GM12878 (cell line): ENCODE measurements at regions not wholly inside any gene's neighbourhood (a gene's known extent, or its start where the extent isn't known, plus 50 kb on each side); places are given as distances from the start of the nearest gene placed in this dataset.

Source experiments
- CEBPB ChIP-seq, 2 experiments: fragments of 150-350 bp in 1 of 2; IDR thresholded peaks; 2 replicates each; pipeline ENCODE4 v1.6.1; 2012 to 2014; ENCODE audit warnings: low read depth in 2 of 2, low read length in 2 of 2, borderline replicate concordance in 1 of 2, inconsistent platforms in 1 of 2
- CREB1 ChIP-seq: IDR thresholded peaks from 2 replicates; pipeline ENCODE4 v1.6.1; 2012; ENCODE audit warnings: low read depth, mild to moderate bottlenecking, inconsistent platforms
- POLR2AphosphoS5 ChIP-seq: IDR thresholded peaks from 2 replicates; pipeline ENCODE4 v1.6.1; 2011; ENCODE audit warnings: mild to moderate bottlenecking, low read length, inconsistent platforms
- SMARCA5 ChIP-seq: fragments of 450-650 bp; IDR thresholded peaks from 2 replicates; pipeline ENCODE4 v1.6.1; 2017; ENCODE audit warnings: mild to moderate bottlenecking
- YBX1 ChIP-seq: fragments of 450-650 bp; IDR thresholded peaks from 2 replicates; pipeline ENCODE4 v1.6.1; 2016; ENCODE audit warnings: antibody characterized with exemption
- ZNF274 ChIP-seq: IDR thresholded peaks from one replicate; pipeline ENCODE4 v1.8.0; 2011; ENCODE audit not compliant: insufficient read length, insufficient read depth

GRCh38 chr22:48522271-48522670 is 1305.4 kb downstream of the BRD1 start:
- TF ChIP-seq SMARCA5: no peak
- TF ChIP-seq CREB1: no peak
- no peak for TF ChIP-seq POLR2AphosphoS5
- no peak for TF ChIP-seq CEBPB (IDR thresholded peaks at IDR 0.05; ENCODE audit: borderline replicate concordance in 1 of 2, low read depth in 2 of 2, low read length in 2 of 2)
- no peak for TF ChIP-seq ZNF274
- no peak for TF ChIP-seq YBX1
